Uterus (tissue), 2 donors: ENCODE measurements at regions not wholly inside any gene's neighbourhood (a gene's known extent, or its start where the extent isn't known, plus 50 kb on each side); places are given as distances from the start of the nearest gene placed in this dataset.

ENCODE experiments used
- POLR2A ChIP-seq, 2 donors: fragments of 450-650 bp; IDR thresholded peaks; one replicate each; pipeline ENCODE4 v1.6.1; 2016; ENCODE audit warnings: antibody characterized with exemption in 2 of 2, mild to moderate bottlenecking in 1 of 2, moderate library complexity in 1 of 2
- TF ChIP-seq, protein P1 (sequence below), 4 experiments: fragments of 200-600 bp in 2 of 4; fragments of 450-650 bp in 2 of 4; sonication (generic) in 2 of 4; IDR thresholded peaks; one replicate each; pipeline ENCODE4 v1.5.1; 2016 to 2019; ENCODE audit warnings: antibody characterized with exemption in 4 of 4, mild to moderate bottlenecking in 2 of 4, moderate library complexity in 1 of 4

DNA sequence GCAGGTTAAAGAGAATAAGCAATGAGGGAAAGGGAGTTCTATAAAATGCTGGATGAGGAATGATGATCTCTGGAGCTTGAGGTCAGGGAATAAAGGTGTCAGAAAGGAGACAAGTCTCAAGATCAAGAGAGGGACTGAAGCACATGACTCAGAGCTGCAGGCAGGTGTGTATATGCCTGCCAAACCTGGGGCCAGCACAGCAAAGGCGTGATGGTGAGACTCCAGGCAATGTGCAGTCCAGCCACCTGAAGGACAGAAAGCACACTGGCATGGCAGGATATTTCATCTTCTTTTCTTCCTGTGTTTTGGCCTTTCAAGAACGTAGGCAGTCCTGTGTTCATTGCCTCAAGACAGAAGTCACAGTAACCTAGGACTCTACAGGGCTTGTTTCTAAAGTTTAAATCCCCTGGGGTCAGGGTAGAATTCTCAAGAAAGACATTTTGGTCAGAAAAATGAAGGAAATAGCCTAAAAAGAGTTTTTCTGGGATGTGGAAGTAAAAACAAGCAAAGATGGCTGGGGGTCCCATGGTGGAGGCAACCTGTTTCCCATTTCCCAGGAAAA, 55.5 kb upstream of the TOPAZ1 start:
- TF ChIP-seq, protein P1, sequence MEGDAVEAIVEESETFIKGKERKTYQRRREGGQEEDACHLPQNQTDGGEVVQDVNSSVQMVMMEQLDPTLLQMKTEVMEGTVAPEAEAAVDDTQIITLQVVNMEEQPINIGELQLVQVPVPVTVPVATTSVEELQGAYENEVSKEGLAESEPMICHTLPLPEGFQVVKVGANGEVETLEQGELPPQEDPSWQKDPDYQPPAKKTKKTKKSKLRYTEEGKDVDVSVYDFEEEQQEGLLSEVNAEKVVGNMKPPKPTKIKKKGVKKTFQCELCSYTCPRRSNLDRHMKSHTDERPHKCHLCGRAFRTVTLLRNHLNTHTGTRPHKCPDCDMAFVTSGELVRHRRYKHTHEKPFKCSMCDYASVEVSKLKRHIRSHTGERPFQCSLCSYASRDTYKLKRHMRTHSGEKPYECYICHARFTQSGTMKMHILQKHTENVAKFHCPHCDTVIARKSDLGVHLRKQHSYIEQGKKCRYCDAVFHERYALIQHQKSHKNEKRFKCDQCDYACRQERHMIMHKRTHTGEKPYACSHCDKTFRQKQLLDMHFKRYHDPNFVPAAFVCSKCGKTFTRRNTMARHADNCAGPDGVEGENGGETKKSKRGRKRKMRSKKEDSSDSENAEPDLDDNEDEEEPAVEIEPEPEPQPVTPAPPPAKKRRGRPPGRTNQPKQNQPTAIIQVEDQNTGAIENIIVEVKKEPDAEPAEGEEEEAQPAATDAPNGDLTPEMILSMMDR (IDR thresholded peaks at IDR 0.05) = no peak
- TF ChIP-seq POLR2A (IDR thresholded peaks at IDR 0.05) = no peak
